ENCODE measurements at regions not wholly inside any gene's neighbourhood (a gene's known extent, or its start where the extent isn't known, plus 50 kb on each side); places are given as distances from the start of the nearest gene placed in this dataset.
A peak's percentile ranks its signal among the peaks of the same experiment; 100 is the strongest.

- no peak overlapping the region for H3K27ac Mint-ChIP-seq (ENCODE audit: unreplicated experiment)
- no peaks in the 10 kb centered on the region for H3K27me3 Mint-ChIP-seq (ENCODE audit: unreplicated experiment)
- TF ChIP-seq CTCF (IDR thresholded peaks at IDR 0.05; ENCODE audit: partially characterized antibody, unreplicated experiment) = no peak
- H3K4me1 Mint-ChIP-seq (ENCODE audit: low read depth, unreplicated experiment) = no peaks in the 10 kb centered on the region
- peaks cover 3% of the 10 kb centered on the region for H3K9me3 Mint-ChIP-seq (ENCODE audit: unreplicated experiment)
- H3K36me3 Mint-ChIP-seq (ENCODE audit: unreplicated experiment) = peaks cover 7% of the 10 kb centered on the region
- no peak for DNase-seq
- H3K4me3 Mint-ChIP-seq (ENCODE audit: unreplicated experiment) = no peak overlapping the region
Observed at GRCh38 chr15:62240121-62241096, 75.3 kb upstream of the C2CD4B start.

GRCh38 chr15:62241135-62241770, 76.2 kb upstream of the C2CD4B start:
- peak; percentile 36 for TF ChIP-seq CTCF (IDR thresholded peaks at IDR 0.05; ENCODE audit: partially characterized antibody, unreplicated experiment)
- Mint-ChIP-seq H3K27me3 (ENCODE audit: unreplicated experiment) (peaks cover under 1% of the 10 kb centered on the region), H3K27ac (ENCODE audit: unreplicated experiment) (no peak overlapping the region), H3K9me3 (ENCODE audit: unreplicated experiment) (peaks cover 3% of the 10 kb centered on the region), H3K36me3 (ENCODE audit: unreplicated experiment) (peaks cover 13% of the 10 kb centered on the region), H3K4me3 (ENCODE audit: unreplicated experiment) (no peak overlapping the region), H3K4me1 (ENCODE audit: low read depth, unreplicated experiment) (no peaks in the 10 kb centered on the region)
- DNase-seq = peak; percentile 61

GRCh38 chr15:62242999-62243398, 77.9 kb upstream of the C2CD4B start:
- Mint-ChIP-seq H3K27me3 (ENCODE audit: unreplicated experiment) (peaks cover 5% of the 10 kb centered on the region), H3K9me3 (ENCODE audit: unreplicated experiment) (peaks cover 3% of the 10 kb centered on the region), H3K36me3 (ENCODE audit: unreplicated experiment) (peaks cover 13% of the 10 kb centered on the region), H3K4me1 (ENCODE audit: low read depth, unreplicated experiment) (no peaks in the 10 kb centered on the region), H3K27ac (ENCODE audit: unreplicated experiment) (no peak overlapping the region), H3K4me3 (ENCODE audit: unreplicated experiment) (no peak overlapping the region)
- no peak for TF ChIP-seq CTCF (IDR thresholded peaks at IDR 0.05; ENCODE audit: partially characterized antibody, unreplicated experiment)
- no peak for DNase-seq

GRCh38 chr15:62244762-62245161, 79.7 kb upstream of the C2CD4B start:
- TF ChIP-seq CTCF (IDR thresholded peaks at IDR 0.05; ENCODE audit: partially characterized antibody, unreplicated experiment) = no peak
- no peak overlapping the region for H3K4me3 Mint-ChIP-seq (ENCODE audit: unreplicated experiment)
- H3K27ac Mint-ChIP-seq (ENCODE audit: unreplicated experiment) = no peak overlapping the region
- peaks cover 5% of the 10 kb centered on the region for H3K27me3 Mint-ChIP-seq (ENCODE audit: unreplicated experiment)
- peaks cover 6% of the 10 kb centered on the region for H3K36me3 Mint-ChIP-seq (ENCODE audit: unreplicated experiment)
- H3K9me3 Mint-ChIP-seq (ENCODE audit: unreplicated experiment) = no peaks in the 10 kb centered on the region
- H3K4me1 Mint-ChIP-seq (ENCODE audit: low read depth, unreplicated experiment) = no peaks in the 10 kb centered on the region
- DNase-seq = no peak

Data from glutamatergic neuron (in vitro differentiated cells).